IMR-90 (cell line): ENCODE measurements at regions not wholly inside any gene's neighbourhood (a gene's known extent, or its start where the extent isn't known, plus 50 kb on each side); places are given as distances from the start of the nearest gene placed in this dataset.

Experiments
- ATAC-seq: fragments of 200-7000 bp; cut with Tn5 transposase; 2 replicates; pipeline ENCODE4 v1.9.1; 2020; ENCODE audit warnings: low read depth, mild to moderate bottlenecking, moderate library complexity
- BruUV-seq: library from RNA; stranded (reverse); fragments of 400-500 nt; replicated peaks from 2 replicates; lab custom pipeline; 2021; lab: Mats Ljungman, UMichigan
- CTCF ChIA-PET: fragments of 300-600 bp; formaldehyde crosslinking; extraction: SDS; loops from one replicate; lab custom pipeline; 2021; ENCODE audit warnings: antibody characterized with exemption; lab: Yijun Ruan, JAX
- POLR2A ChIA-PET: fragments of 300-600 bp; sonication (Branson Sonifier 250); formaldehyde crosslinking; loops from one replicate; lab custom pipeline; 2022; ENCODE audit warnings: antibody characterized with exemption; ENCODE audit not compliant: unreplicated experiment; lab: Charles Lee
- DNase-seq: peaks from one replicate; pipeline ENCODE4 v3.0.0; 2013
- H2AFZ ChIP-seq: replicated peaks from 2 replicates; pipeline ENCODE3; 2013; ENCODE audit warnings: low read length, mild to moderate bottlenecking; ENCODE audit not compliant: poor library complexity
- H2AK5ac ChIP-seq: 2 replicates; pipeline ENCODE4 v1.6.1; 2013; ENCODE audit warnings: low read depth, low read length, inconsistent platforms
- H2AK9ac ChIP-seq: replicated peaks from 2 replicates; pipeline ENCODE3; 2013; ENCODE audit warnings: mild to moderate bottlenecking, low read depth, low read length, moderate library complexity; ENCODE audit not compliant: poor library complexity
- H2BK120ac ChIP-seq: 2 replicates; pipeline ENCODE4 v1.6.1; 2013; ENCODE audit warnings: low read depth, low read length, inconsistent platforms
- H2BK15ac ChIP-seq: 3 replicates; pipeline ENCODE4 v1.6.1; 2013; ENCODE audit warnings: low read depth, low read length, inconsistent platforms
- H2BK20ac ChIP-seq: 2 replicates; pipeline ENCODE4 v1.6.1; 2013; ENCODE audit warnings: low read depth, mild to moderate bottlenecking, inconsistent platforms, low read length, moderate library complexity
- H2BK5ac ChIP-seq: 2 replicates; pipeline ENCODE4 v1.6.1; 2013; ENCODE audit warnings: mild to moderate bottlenecking, low read depth, low read length, inconsistent platforms; ENCODE audit not compliant: poor library complexity, severe bottlenecking
- H3K14ac ChIP-seq: replicated peaks from 2 replicates; pipeline ENCODE4 v1.6.1; 2013; ENCODE audit warnings: low read depth, low read length, inconsistent platforms
- H3K18ac ChIP-seq: 2 replicates; pipeline ENCODE4 v1.6.1; 2013; ENCODE audit warnings: low read depth, low read length, control low read depth
- H3K23ac ChIP-seq: 2 replicates; pipeline ENCODE4 v1.6.1; 2013; ENCODE audit warnings: low read depth, low read length, inconsistent platforms
- H3K27ac ChIP-seq: 2 replicates; pipeline ENCODE4 v1.5.1; 2013; ENCODE audit warnings: mild to moderate bottlenecking, control low read depth, low read length; ENCODE audit not compliant: insufficient read depth
- H3K27me3 ChIP-seq: 2 replicates; pipeline ENCODE4 v1.6.1; 2013; ENCODE audit warnings: low read length; ENCODE audit not compliant: control insufficient read depth, insufficient read depth
- H3K36me3 ChIP-seq: 2 replicates; pipeline ENCODE4 v1.6.1; 2013; ENCODE audit warnings: low read length, mixed read lengths; ENCODE audit not compliant: control insufficient read depth, insufficient read depth
- H3K4ac ChIP-seq: 2 replicates; pipeline ENCODE4 v1.6.1; 2013; ENCODE audit warnings: low read depth, low read length, inconsistent platforms
- H3K4me1 ChIP-seq: 2 replicates; pipeline ENCODE4 v1.6.1; 2013; ENCODE audit warnings: low read length, mixed read lengths; ENCODE audit not compliant: control insufficient read depth, insufficient read depth
- H3K4me2 ChIP-seq: 2 replicates; pipeline ENCODE4 v1.6.1; 2013; ENCODE audit warnings: low read depth, mild to moderate bottlenecking, control low read depth, low read length, moderate library complexity
- H3K4me3 ChIP-seq: 2 replicates; pipeline ENCODE4 v1.5.1; 2013; ENCODE audit warnings: low read depth, mild to moderate bottlenecking, control low read depth, low read length, moderate library complexity; ENCODE audit not compliant: insufficient read depth
- H3K56ac ChIP-seq: 2 replicates; pipeline ENCODE4 v1.6.1; 2013; ENCODE audit warnings: low read length, inconsistent platforms; ENCODE audit not compliant: insufficient read depth; ENCODE audit errors: extremely low read depth
- H3K79me1 ChIP-seq, 2 experiments: 2 replicates each; pipeline ENCODE4 v1.6.1; 2013; ENCODE audit warnings: low read length in 2 of 2, inconsistent platforms in 1 of 2, low read depth in 1 of 2
- H3K9ac ChIP-seq: 2 replicates; pipeline ENCODE4 v1.6.1; 2013; ENCODE audit warnings: low read depth, low read length, control low read depth
- H3K9me1 ChIP-seq: 2 replicates; pipeline ENCODE4 v1.6.1; 2013; ENCODE audit warnings: low read length, inconsistent platforms; ENCODE audit not compliant: insufficient read depth
- H3K9me3 ChIP-seq: 2 replicates; pipeline ENCODE4 v1.6.1; 2013; ENCODE audit warnings: low read length; ENCODE audit not compliant: control insufficient read depth, insufficient read depth
- H4K20me1 ChIP-seq: 2 replicates; pipeline ENCODE4 v1.6.1; 2013; ENCODE audit warnings: low read length, inconsistent platforms; ENCODE audit not compliant: insufficient read depth
- H4K5ac ChIP-seq: 2 replicates; pipeline ENCODE4 v1.6.1; 2013; ENCODE audit warnings: mild to moderate bottlenecking, low read depth, low read length, control low read depth
- H4K8ac ChIP-seq, 2 experiments: 2 replicates each; pipeline ENCODE4 v1.6.1; 2013; ENCODE audit warnings: low read depth in 2 of 2, low read length in 2 of 2, control low read depth in 1 of 2, inconsistent platforms in 1 of 2
- H4K91ac ChIP-seq: 2 replicates; pipeline ENCODE4 v1.6.1; 2013; ENCODE audit warnings: low read depth, low read length, inconsistent platforms; ENCODE audit not compliant: insufficient read depth
- BHLHE40 ChIP-seq: fragments of 150-350 bp; IDR thresholded peaks from 2 replicates; pipeline ENCODE4 v1.6.1; 2016; ENCODE audit warnings: mild to moderate bottlenecking, low read depth, low read length
- RCOR1 ChIP-seq: IDR thresholded peaks from 2 replicates; pipeline ENCODE4 v1.6.1; 2012; ENCODE audit warnings: mild to moderate bottlenecking, low read length, improper control_type of control experiment; ENCODE audit not compliant: insufficient replicate concordance
- WGBS, 2 experiments: methylation state at CpG; one replicate each; pipeline versions ENCODE4 v1.1.5 to v1.1.7; 2013; ENCODE audit warnings: missing lambda C conversion rate in 2 of 2; ENCODE audit not compliant: insufficient read length in 1 of 2; ENCODE audit errors: extremely low coverage in 2 of 2; 5-methylcytosine and 5-hydroxymethylcytosine counted together
- dilution Hi-C: fragments of 300-500 bp; cut with HindIII; formaldehyde crosslinking; loops from one replicate; pipeline ENCODE4 v1.14.3; 2018; ENCODE audit warnings: low sequenced_read_pairs; ENCODE audit not compliant: unreplicated experiment
- in situ Hi-C: fragments of 300-500 bp; cut with MboI; formaldehyde crosslinking; loops from 3 replicates; pipeline ENCODE4 v1.14.3; 2019; ENCODE audit warnings: low sequenced_read_pairs, inconsistent platforms, mixed read lengths
- intact Hi-C: fragments of 100-400 bp; cut with micrococcal nuclease; formaldehyde crosslinking; loops from 2 replicates; pipeline ENCODE4 v1.10.0; 2022

- H2AK5ac ChIP-seq: peak overlapping the region; percentile 94
- in situ Hi-C loops (loop anchor here (5.0 to 25.0 kb wide), 4 partner anchors 128 to 588 kb away; no protein-coding TSS in a partner anchor), dilution Hi-C loops (no loop called here), intact Hi-C loops (loop anchor here (5.0 to 10.0 kb wide), 4 partner anchors 68 to 593 kb away; no protein-coding TSS in a partner anchor)
- peaks cover 12% of the 10 kb centered on the region for H3K9me1 ChIP-seq
- H2BK5ac ChIP-seq: peak overlapping the region; percentile 98
- peak overlapping the region; percentile 98 for H2BK120ac ChIP-seq
- 0 out of 2 replicates have a peak, but pooled peaks have one; percentile 4 for TF ChIP-seq BHLHE40
- TF ChIP-seq RCOR1: no peak
- no peak overlapping the region for H3K4me2 ChIP-seq
- no peak overlapping the region for H2AK9ac ChIP-seq
- no TSS peak for BruUV-seq
- peak overlapping the region; percentile 37; the same call in 1 of the 2 replicates for H3K9ac ChIP-seq
- H2BK20ac ChIP-seq: peak overlapping the region; percentile 99
- peak overlapping the region; percentile 98; the same call in 1 of the 2 replicates for H3K4ac ChIP-seq
- H3K23ac ChIP-seq: peak overlapping the region; percentile 92; the same call in 1 of the 2 replicates
- no peak for ATAC-seq
- H4K5ac ChIP-seq: peak overlapping the region; percentile 89; the same call in 1 of the 2 replicates
- H2BK15ac ChIP-seq: peak overlapping the region; percentile 99
- H3K27me3 ChIP-seq: no peaks in the 10 kb centered on the region
- no peaks in the 10 kb centered on the region for H3K36me3 ChIP-seq
- no peaks in the 10 kb centered on the region for H3K9me3 ChIP-seq
- POLR2A ChIA-PET: interaction anchor here (1.5 kb wide), 1 partner anchor 280 kb away, joined by 3 read pairs; no protein-coding TSS in a partner anchor
- CTCF ChIA-PET: interaction anchor here (0.8 to 1.2 kb wide), 3 partner anchors 62 to 279 kb away, joined by 3 to 4 read pairs (median 3); no protein-coding TSS in a partner anchor
- H4K91ac ChIP-seq: peak overlapping the region; percentile 85
- peak overlapping the region; percentile 98 for H3K14ac ChIP-seq
- peaks cover 24% of the 10 kb centered on the region for H3K4me1 ChIP-seq
- H3K4me3 ChIP-seq: no peak overlapping the region
- peak overlapping the region; percentile 83 for H3K56ac ChIP-seq
- no peaks in the 10 kb centered on the region for H4K20me1 ChIP-seq
- H2AFZ ChIP-seq: no peak overlapping the region
- no CpG with 5 or more reads among the region's 3 CpGs for WGBS, 2 experiments
- H3K79me1 ChIP-seq: peaks cover 0 to 12% of the 10 kb centered on the region in 2 experiments; a peak in 1 of 4 replicates
- H4K8ac ChIP-seq: peak overlapping the region; percentile 72 to 82
- DNase-seq: peak; percentile 66
- peak overlapping the region; percentile 97; the same call in 1 of the 2 replicates for H3K18ac ChIP-seq
- peak overlapping the region; percentile 91; the same call in 1 of the 2 replicates for H3K27ac ChIP-seq
Measured at GRCh38 chr15:39300451-39301153, 280.3 kb upstream of the THBS1 start.
